ENCODE measurements at regions not wholly inside any gene's neighbourhood (a gene's known extent, or its start where the extent isn't known, plus 50 kb on each side); places are given as distances from the start of the nearest gene placed in this dataset.
"Not testable (repeated sequence)": the region's sequence is repeated elsewhere in the genome, so short reads cannot be mapped to it uniquely, and the experiment has no call there.

DNA sequence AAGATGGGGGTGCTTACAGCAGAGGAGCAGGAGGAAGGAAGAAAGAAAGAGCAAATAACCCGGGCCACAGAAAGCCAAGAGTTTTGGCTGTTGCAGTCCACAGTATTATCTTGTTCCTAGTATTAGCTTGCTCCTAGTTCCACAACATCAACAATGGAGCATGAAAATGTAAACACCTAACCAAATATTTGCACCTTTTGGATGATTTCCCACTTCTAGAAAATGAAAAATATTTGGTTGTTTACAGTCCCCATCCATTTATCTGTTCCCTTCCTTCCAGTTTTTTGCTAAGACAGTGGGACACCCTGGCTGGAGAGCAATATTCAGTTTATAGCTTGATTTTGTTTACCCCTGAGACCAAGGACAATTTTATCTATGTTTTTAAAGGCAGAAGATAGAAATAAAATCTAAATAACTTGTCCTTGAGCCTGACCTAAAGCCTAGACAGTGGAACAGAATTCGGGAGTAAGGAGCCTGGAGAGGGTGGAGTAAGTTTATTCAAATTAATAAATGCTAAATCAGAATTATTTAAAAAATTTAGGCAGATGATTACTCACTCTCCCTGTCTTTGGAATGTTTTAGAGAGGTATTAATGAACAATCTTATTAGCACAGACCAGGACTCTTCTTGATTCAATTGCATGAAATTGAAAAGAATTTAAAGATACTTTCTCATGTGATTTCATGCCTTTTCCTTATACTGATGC is 51.6 kb downstream of the RESF1 start:
- no peak for DNase-seq

- no peak for DNase-seq
Measured at GRCh38 chr12:32012249-32012785, 53.1 kb downstream of the RESF1 start.

DNA sequence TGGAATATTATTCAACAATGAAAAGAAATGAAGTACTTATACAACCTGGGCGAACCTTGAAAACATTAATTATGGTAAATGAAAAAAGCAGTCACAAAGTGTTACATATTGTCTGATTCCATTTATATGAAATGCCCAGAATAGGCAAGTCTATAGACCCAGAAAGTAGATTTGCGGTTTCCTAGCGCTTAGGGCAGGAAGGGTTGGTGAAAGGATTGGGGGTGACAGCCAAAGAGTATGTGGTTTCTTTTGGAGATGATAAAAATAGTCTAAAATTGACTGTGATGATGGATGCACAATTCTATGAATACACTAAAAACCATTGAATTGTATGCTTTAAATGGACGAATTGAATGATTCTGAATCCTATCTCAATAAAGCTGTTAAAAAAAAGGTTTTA is 55.8 kb downstream of the RESF1 start:
- no peak for DNase-seq

GRCh38 chr12:32016680-32017482 is 57.7 kb downstream of the RESF1 start:
- DNase-seq: no peak

GRCh38 chr12:32021346-32021773 is 62.1 kb downstream of the RESF1 start:
- DNase-seq: no peak

DNA sequence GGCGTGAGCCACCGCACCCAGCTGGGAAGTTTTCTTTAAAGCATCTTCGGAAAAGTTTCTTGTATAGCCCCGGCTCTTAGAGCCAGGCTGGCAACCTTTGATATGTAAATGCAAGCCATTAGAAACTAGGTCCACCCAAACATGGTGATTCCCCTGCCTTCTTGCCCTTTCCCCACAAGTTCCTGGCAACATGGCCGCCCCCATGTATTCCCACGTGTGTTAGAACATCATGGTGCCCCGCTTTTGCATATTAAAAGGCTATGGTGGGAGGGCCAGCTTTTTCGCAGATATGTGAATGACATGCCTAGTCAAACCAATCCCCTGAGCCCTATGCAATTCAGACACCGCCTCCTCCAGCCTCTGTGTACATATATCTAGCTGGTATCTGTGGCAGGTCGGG is 63.2 kb downstream of the RESF1 start:
- DNase-seq: not testable (repeated sequence)

DNA sequence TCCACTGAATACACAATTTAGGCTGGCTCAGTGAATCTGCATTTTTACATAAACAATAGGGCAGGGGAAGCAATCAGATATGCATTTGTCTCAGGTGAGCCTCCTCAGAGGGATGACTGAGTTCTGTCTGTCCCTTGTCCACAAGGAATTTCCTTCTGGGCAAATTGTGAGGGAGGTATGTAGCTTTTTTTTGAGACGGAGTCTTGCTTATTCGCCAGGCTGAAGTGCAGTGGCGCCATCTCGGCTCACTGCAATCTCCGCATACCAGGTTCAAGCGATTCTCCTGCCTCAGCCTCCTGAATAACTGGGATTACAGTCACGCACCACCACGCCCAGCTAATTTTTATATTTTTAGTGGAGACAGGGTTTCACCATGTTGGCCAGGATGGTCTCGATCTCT is 64.6 kb downstream of the RESF1 start:
- not testable (repeated sequence) for DNase-seq

- DNase-seq: no peak
Measured at GRCh38 chr12:32024884-32025592, 65.8 kb downstream of the RESF1 start.

DNA sequence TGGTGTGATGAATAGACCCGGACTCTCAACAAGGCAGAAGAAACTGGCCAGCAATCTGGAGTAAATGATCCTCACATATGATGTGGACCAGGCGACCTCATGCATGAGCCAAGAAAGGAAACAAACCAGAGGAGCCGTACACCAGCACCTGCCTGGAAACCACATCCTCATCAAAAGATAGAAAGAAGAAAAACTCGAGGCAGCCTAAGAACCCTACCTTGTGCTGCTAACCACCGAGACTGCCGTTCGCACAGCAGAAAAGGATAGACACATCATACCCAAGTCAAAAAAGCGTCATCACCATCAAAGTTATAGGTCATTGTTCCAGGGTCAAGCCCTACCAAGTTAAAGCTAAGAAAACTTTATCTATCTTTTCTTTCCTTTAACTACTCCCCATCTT is 66.7 kb downstream of the RESF1 start:
- no peak for DNase-seq

DNA sequence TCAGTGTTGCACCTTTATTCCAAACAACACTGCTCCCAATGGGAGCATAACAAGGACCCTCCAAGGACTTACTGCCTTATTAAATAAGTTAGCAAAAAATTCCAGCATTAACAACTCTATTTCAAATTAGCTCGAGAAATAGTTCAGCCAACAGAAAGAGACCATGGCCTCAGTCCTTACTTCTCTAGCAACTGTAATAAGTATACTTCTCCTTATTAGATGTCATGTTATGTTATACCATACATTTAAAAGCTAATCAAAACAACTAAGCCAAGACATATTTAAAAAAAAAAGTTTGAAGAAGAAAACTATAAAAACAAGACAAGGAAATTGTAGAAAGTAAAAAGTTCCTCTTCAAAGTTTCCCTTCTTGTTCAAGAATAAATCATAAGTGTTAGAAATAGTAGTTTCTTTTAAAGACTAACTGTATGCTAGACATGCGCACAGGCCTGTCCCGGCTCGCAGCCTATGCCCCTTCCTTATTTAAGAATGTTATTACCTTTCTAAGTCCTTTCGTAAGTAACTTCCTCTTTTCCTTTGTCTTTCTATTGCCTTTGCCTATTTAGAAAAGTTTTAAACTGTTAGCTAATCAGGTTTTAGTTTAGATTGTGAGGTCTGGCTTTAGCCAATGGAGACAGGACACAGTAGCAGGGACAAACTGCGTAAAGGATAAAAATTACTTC is 68.6 kb downstream of the RESF1 start:
- DNase-seq: peak; percentile 28

DNA sequence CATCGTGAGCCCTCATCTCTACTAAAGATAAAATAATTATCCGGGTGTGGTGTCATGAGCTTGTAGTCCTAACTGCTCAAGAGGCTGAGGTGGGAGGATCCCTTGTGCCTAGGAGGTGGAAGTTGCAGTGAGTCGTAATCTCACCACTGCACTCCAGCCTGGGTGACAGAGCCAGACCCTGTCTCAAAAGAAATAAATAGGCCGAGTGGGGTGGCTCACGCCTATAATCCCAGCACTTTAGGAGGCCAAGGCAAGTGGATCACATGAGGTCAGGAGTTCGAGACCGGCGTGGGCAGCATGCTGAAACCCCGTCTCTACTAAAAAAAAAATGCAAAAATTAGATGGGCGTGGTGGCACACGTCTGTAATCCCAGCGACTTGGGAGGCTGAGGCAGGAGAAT is 70.9 kb downstream of the RESF1 start:
- DNase-seq: no peak

DNA sequence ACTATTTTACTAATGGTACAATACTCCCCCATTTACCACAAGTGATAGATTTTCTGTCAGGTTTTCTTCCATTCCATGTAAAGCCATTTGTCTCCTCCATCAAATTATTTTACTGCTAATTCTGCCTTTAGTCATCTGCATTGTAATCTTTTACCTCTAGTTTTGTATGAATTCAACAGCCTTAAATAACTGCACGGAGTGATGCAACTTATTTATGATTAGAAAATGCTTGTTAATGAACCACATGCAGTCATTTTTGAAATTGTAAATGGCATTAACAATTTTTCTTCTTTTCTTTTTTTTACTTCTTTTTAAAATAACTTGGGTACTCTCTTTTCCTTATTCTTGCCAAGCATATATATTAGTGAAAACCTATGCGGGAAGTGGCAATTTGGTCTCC is 71.5 kb downstream of the RESF1 start:
- no peak for DNase-seq

DNA sequence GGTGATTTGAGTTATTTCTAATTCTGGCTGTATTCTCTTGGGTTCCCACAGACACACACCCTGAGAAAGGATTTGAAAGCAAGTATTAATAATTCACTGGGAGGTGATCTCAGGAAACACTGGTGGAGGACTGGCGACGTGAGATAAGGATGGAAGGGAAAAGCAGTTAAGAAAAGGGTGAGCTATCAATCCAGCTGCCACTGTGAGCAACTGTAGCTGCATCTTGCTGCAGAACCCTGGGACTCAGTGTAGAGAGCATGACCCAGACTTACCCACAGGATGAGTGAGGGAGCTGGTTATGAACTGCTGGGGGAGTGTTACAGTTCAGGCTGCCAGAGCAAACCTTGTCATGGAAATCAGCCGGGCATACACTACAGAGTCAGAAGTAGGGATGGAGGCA is 71.9 kb downstream of the RESF1 start:
- no peak for DNase-seq

DNA sequence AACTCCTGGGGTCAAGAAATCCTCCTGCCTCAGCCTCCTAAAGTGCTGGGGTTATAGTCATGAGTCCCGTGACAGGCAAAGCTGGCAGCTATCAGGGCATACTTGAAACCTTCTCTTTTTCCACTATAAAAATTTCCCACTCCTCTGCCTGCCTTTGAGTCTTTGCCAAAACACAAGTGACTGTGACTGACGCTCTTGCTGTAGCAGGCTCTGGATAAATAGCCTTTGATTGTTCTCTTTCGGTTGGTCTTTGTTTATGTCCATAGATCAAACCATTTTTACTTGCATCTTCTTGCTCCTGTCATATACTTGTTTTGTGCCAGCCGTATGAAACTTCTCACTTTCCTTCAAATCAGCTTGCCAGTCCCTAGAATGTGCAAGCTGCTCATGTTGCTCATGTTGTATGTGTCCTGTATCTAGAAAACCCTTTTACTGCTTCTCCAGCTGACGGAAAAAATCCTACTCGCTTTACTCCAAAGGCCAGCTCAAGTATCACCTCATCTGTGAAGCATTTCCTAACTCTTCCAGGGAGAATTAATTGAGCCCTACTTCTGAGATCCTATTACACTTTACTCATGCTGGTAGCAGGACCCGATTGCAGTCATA is 73.1 kb downstream of the RESF1 start:
- no peak for DNase-seq

GRCh38 chr12:32033406-32033805 is 73.2 kb upstream of the BICD1 start:
- no peak for DNase-seq

GRCh38 chr12:32034045-32034444 is 72.6 kb upstream of the BICD1 start:
- no peak for DNase-seq

DNA sequence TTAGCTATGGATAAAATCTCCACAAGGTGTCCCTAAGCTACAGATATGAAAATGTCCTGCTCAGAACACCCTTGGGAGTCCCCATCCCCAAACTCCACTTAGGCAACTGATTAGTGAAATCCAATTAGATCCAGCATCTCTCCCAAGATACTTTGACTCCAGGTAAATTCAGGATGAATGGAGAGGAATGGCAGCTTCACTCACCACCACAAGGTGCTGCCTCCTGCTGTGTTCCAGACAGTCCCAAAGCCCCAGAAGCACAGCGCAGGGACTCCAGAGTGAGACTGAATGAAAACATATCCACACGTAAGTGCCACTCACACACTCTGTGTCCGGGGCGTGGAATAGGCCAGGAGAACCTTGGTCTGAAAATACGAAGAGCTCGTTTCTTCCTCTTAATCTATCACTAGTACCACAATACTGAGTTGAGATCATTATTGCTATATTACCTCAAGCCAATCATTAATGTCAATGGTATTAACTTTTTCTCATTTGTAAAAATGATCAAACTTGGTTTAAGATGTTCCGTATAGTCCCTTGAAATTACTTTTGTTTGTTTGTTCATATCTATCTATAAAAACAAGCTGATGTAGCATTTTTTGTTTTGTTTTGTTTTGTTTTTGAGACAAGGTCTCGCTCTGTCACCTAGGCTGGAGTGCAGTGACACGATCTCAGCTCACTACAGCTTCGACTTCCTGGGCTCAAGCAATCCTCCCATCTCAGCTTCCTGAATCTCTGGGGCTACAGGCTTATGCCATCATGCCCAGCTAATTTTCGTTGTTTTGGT is 70.0 kb upstream of the BICD1 start:
- DNase-seq: no peak

- no peak for DNase-seq
Measured at GRCh38 chr12:32039347-32039746, 67.3 kb upstream of the BICD1 start.

GRCh38 chr12:32039917-32040575 is 66.6 kb upstream of the BICD1 start:
- no peak for DNase-seq

DNA sequence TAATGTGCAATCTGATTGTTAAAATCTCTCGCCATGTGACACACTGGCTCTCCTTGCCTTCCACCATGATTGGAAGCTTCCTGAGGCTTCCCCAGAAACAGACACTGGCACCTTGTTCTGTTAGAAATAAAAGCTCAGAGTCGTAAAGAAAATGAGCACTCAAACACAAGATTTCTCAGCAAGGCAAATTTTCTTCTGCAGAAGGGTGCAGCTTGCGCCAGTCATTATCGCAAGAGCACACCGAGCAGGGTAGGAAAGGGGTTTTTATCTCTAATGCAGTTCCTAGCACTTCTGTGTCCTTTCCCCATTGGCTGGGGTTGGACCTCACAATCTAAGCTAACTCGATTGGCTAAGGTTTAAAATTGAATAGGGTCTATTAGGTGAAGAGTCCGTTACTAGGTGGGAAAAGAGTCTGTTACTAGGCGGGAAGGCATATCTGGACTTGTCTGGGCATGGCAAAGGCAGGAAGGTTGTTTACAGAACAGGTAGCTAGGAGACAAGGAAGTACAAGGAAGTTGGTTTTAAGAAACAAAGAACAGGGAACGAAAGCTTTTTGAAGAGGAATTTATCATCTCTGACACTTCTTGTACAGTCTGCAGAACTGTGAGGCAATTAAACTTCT is 62.6 kb upstream of the BICD1 start:
- DNase-seq: no peak

All from GF-D8 (cell line).